ENCODE measurements at regions not wholly inside any gene's neighbourhood (a gene's known extent, or its start where the extent isn't known, plus 50 kb on each side); places are given as distances from the start of the nearest gene placed in this dataset.

DNA sequence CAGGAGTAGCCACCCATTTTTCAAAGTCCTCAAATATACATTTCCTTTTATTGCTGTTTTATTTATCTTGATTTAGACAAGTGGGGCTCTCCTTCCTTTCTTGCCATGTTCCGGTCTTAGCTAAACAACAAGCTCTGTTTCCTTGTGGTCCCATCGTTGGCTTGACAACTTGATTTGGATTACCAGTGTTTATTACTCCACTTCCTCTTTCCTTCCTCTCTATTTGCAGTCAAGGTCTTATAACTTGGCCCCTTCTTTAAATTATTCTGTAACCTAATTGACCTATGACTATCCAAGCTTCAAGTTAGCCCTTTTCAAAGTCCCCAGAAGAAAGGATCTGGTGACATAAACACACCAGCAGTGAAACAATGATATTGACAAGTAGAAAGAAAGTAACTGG lies 130.6 kb upstream of the STT3B start:
- in situ Hi-C loops (cut with HindIII; ENCODE audit: low sequenced_read_pairs) = no loop called here

DNA sequence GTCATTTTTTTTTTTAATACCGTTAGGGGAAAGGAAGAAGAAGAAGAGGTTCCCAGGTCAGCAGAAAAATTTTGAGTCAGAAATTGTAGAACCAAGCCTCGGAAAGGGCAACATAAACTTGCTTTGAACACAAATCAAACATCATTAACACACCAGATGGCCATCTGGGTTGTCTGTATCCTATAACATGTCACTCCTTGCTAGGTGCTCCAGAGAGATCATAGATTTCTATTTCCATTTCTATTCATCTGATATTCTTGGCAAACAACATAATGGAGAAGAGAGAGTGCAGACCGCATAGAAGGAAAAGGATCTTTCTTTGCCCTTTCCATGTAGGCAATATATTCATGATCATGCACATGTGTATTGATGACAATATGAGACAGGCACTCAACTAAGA lies 129.5 kb upstream of the STT3B start:
- in situ Hi-C loops (cut with HindIII; ENCODE audit: low sequenced_read_pairs) = no loop called here

DNA sequence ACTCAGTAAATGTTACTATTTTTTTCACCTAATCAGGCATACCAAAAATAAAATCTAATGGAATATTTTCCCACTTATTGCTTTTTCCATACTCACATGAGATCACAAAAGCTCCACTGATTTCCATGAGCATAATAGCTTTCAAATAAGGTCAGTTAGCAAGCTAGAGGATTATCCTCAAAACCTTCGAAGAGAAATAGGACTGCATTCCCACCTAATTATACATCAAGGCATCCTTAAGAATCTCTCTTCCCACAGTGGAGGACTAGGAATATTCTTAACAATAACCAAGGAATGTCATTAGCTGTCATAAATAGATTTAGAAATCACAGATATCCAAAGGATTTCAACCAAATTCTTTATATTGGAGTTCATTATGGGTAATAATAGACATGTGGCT lies 127.9 kb upstream of the STT3B start:
- in situ Hi-C loops (cut with HindIII; ENCODE audit: low sequenced_read_pairs) = no loop called here

DNA sequence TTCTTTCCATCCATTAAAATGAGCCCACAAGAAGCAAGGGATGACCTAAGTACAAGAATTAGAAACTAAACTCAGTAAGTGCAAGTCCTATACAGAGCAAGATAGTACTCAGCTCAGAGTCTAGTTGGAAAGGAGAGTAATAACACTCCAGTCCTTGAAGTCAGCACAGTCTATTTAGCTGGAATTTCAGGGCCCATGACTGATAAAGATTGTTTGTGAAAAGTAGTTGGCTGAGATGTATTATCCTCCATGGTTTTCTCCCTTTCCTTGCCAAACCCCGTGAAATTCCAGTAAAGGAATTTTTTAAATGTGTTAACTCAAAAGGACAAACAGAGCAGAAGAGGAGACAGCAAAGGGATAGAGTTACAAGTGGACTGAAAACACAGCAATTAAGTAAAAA lies 127.2 kb upstream of the STT3B start:
- in situ Hi-C loops (cut with HindIII; ENCODE audit: low sequenced_read_pairs) = no loop called here

DNA sequence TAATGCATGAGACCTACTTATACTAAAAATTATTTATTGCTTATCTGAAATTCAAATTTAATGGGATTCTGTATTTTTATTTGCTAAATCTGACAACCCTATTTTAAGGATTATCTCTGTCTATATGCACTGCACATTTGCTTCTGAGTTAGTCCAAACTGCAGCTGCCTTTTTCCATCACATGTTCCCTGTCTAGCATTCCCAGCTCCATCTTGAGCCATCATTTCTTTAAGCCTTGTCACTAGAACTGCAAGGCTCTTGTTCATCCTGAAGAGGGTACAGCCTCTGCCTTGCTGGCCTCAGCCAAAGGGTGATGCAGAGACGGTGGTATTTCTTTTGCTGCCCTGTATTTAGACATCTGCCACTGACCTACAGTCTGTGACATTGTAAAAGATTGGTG lies 125.8 kb upstream of the STT3B start:
- in situ Hi-C loops (cut with HindIII; ENCODE audit: low sequenced_read_pairs) = no loop called here

DNA sequence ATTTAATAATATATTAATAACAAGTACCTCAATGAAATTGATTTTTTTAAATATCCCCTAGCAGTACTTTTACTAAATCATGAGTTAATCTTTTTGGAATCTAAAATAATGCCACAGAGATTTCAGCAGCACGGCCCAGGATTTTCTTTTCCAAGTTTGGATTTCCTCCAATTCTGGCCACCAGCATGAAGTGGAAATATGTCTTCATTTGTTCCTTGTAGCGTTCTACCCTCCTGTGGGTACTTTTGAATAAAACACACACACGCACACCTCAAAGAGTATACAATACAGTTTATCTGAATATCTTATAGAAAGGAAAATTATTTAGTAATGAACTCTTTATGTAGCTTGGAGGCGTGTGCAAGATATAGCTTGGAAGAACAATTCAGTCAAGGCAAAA lies 125.1 kb upstream of the STT3B start:
- in situ Hi-C loops (cut with HindIII; ENCODE audit: low sequenced_read_pairs) = no loop called here

DNA sequence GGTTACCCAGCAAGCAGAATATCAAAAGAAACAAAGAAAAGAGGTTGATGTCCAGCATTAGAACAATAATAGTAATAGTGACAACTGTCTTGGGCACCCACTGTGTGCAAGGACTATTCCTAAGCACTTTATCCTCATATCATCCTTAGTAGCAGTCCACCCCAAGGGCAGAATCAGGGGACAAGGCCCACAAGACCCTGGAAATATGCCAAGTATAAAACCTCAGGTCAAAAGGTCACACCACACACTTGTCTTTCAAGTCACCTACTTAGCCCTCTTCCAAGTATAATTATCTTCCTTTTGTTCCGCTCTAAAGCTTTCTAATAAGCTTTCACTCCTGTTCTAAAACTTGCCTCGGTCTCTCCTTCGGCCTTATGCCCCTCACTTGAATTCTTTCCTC lies 124.0 kb upstream of the STT3B start:
- in situ Hi-C loops (cut with HindIII; ENCODE audit: low sequenced_read_pairs) = no loop called here

DNA sequence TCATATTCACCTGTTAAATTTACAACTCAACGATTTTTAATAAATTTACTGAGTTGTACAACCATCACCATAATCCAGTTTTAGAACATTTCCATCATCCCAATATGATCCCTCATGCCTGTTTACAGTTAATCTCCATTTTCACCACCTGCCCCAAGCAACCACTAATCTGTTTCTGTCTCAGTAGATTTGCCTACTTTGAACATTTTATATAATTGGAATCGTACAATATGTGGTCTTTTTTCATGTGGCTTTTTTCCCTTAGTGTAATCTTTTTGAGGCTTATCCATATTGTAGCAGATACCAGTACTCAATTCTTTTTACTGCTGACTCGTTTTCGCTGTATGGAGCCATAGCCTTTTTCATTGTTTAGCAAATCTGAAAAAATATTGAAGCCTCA lies 123.3 kb upstream of the STT3B start:
- in situ Hi-C loops (cut with HindIII; ENCODE audit: low sequenced_read_pairs) = no loop called here

DNA sequence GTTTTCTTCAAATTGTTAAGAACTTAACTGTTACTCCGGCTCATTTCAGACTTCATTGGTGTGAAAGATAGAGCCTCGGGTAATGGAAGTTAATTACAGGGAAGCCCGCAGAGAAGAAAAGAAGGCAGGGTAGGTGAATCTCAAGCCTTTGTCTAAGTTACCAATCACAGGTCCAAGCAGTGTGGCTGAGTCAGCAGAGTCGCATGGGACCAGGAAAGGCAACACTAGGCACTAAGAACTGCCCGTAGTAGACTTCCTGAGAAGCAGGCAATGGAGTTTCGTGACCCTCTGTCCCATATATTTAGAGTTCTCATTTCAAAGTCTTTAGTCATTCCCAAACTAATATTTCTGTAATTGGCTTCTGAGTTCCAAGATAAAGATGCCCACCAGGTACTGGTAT lies 122.9 kb upstream of the STT3B start:
- in situ Hi-C loops (cut with HindIII; ENCODE audit: low sequenced_read_pairs) = no loop called here

DNA sequence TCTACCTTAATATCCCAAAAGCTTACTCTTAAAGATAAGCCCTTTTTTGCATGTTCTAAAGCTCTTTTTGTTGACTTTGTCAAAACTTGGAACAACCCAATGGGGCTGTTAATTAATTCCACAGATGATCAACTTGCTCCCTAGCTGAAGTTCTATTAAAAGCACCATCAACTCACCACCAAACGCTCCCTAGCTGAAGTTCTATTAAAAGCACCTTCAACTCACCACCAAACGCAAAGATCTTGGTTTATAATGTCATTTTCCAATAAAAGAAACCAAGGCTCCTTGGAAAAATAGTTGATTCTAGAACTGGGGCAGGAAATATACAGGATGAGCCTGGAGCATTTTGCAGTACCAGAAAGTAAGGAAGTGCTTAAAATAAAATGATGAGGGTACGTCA lies 122.3 kb upstream of the STT3B start:
- in situ Hi-C loops (cut with HindIII; ENCODE audit: low sequenced_read_pairs) = no loop called here

DNA sequence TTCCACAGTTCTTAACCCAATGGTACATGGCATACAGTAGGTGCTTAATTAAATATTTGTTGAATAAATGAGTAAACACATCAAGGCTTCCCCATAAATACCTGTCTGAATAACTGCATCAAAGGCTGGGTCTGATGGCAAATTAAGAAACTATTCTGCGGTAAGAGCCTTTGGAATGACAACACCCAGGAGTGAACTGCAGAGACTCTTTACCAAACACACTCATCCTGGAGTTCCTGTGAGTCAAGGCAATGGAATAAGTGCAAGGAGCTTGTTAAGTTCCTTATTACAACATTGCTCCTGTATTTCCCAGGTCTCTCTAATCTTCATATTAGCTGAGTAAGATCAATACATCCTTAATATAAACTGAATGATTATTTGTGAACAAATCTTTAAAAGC lies 119.9 kb upstream of the STT3B start:
- in situ Hi-C loops (cut with HindIII; ENCODE audit: low sequenced_read_pairs) = no loop called here

DNA sequence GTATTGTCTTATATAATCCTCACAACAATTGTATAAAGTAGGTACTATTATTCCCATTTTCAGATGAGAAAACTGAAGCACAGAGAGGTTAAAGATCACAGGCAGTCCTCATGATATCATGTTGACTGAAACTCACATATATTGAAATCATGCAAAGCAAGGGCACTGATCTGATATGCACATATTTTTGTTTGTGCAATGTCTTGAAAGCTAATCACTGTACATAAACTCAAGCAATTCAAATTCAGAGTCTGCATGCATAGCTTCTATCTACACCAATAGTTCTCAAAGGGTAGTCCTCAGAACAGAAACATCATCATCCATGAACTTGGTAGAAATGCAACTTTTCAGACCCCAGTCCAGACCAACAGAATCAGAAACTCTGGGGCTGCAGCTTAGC lies 119.2 kb upstream of the STT3B start:
- in situ Hi-C loops (cut with HindIII; ENCODE audit: low sequenced_read_pairs) = no loop called here

DNA sequence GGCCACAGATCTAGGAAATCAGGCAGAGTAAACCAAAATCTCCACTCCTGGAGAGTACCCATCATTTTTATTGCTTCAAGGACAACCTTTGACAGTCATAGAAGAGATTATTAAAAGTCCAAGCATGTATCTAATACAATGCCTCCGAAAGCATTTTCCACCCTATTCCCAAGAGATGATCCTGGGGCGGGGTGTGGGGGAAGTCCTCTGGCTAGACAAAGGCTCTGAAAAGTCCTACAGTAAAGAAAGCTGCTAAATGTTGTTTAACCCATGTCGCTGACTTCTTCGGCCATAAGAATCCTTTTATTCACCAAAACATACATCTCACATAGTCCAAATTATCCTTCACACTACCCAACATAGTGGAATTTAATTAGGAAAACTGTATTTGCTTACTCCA lies 115.7 kb upstream of the STT3B start:
- in situ Hi-C loops (cut with HindIII; ENCODE audit: low sequenced_read_pairs) = no loop called here

DNA sequence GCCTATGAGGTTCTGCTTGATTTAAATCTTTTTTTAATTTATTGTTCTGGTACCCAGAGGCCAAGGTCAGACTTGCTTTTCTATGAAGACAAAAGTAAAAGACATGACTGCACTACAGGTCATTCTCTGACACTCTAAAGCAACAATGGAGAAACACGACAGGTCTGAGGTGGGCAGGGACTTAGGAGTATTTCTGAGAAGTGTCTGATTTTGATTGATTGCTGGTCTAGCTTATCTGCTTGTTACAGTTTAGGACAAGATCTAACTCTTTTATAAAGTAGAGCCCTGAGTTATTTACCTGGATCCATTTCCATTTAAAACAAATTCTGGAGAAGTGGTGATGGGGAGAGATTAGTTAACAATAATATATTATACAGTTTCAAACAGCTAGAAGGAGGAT lies 115.2 kb upstream of the STT3B start:
- in situ Hi-C loops (cut with HindIII; ENCODE audit: low sequenced_read_pairs) = no loop called here

DNA sequence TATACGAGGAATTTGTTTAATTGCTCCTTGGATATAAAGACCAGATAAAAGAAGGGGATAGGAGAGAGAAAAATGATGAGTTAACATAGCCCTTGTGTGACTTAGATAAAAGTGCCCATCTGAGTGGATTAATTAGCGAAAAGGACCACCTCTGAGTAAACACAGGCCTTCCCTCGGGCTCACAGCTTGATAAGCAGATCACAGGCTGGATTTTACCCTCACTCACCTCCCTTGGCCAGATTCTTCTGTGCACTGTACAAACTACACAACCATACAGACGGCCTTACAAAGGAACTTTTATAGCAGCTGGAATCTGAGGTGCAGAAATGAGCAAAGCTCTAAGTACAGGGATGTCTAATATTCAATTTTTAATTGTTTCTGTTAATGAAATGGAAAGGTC lies 112.4 kb upstream of the STT3B start:
- in situ Hi-C loops (cut with HindIII; ENCODE audit: low sequenced_read_pairs) = no loop called here

DNA sequence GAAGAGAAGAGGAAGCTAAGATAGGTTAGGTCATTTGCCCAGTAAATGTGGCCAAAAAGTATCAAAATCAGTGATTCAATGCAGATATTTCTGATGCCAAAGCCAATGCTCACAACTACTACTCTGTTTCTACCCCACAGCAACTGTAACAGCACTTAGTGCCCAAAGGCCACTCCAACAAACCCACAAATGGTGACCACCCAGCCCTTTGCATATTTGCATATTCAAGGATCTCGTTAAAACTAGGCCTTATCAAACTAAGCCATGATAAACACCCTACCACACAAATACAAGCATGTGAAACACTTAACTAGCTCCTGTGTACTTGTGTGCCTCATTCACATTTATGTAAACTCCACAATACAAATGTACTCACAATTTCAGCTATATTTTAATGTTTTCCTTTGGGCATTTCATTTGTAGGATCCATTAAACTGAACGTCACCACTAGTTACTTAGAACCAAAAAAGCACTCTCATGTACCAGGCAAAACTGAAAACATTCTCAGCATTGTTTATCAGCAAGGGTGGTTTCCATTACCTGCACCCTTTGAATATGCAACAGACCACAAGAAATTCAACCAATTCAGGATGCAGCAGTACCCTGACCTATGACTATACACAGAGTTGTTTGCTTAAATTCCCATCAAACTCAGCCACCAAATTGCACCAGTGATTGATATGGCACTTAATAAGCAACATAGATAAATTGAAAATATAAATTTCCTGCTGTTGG lies 111.2 kb upstream of the STT3B start:
- in situ Hi-C loops (cut with HindIII; ENCODE audit: low sequenced_read_pairs) = no loop called here

DNA sequence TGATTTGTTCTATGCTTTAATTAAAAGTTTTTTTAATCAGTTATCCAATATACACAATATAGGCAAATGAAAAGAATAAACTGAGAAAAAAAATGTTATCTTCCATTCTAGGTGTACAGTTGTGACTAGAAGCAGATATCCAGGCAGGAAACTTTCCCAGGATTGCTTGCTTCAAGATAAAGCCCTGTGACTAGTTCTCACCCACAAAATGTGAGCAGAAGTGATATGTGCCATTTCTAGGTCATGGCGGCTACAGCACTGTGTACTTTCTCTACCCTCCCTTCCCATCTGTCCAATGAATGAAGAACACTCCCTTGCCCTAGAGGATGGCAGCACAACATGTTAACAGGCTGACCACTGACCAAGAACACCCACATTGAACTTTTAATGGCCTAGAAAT lies 110.5 kb upstream of the STT3B start:
- in situ Hi-C loops (cut with HindIII; ENCODE audit: low sequenced_read_pairs) = no loop called here

DNA sequence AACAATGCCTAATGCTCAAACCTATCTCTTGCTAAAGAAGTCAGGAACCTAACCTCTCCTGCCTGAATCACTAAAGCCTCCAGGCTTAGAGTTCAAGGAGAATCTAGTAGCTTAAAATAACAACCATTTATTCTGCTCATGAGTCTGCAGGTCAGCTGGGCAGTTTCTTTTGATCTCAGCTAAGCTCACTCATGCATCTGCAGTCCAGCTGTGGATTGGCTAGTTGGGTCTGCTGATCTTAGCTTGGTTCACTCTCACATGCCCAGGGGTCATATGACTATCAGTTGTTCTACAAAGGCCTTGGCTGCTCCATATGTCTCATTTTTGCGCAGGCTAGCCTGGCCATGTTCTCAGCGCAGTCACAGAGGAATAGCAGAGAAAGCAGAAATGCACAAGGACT lies 109.2 kb upstream of the STT3B start:
- in situ Hi-C loops (cut with HindIII; ENCODE audit: low sequenced_read_pairs) = no loop called here

DNA sequence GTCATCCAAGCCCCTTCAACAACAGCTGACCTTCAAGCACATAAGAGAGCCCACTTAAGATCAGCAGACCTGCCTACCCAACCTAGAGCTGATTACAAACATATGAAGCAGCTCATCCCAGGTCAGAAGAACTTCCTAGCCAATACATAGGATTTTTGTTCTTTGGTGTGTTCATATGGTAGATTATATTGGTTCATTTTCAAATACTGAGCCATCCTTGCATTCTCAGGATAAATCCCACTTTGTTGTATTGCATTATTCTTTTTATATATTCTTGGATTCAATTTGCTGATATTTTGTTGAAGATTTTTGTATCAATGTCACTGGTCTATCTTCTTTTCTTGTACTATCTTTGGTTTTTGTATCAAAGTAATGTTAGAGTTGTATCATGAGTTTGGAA lies 107.3 kb upstream of the STT3B start:
- in situ Hi-C loops (cut with HindIII; ENCODE audit: low sequenced_read_pairs) = no loop called here

DNA sequence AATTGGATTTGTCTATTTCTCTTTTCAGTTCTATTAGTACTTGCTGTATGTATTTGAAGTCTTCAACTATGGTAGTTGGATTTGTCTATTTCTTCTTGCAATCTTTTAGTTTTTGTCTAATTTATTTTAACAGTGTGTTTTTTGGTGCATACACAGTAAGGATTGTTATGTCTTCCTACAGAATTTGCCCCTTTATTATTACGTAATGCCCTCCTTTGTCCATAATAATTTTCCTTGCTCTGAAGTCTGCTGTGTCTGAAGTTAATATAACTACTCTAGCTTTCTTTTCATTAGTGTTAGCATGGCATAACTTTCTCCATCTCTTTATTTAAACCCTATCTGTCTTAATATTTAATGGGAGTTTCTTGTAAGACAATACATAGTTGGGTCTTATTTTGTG lies 105.1 kb upstream of the STT3B start:
- in situ Hi-C loops (cut with HindIII; ENCODE audit: low sequenced_read_pairs) = no loop called here

DNA sequence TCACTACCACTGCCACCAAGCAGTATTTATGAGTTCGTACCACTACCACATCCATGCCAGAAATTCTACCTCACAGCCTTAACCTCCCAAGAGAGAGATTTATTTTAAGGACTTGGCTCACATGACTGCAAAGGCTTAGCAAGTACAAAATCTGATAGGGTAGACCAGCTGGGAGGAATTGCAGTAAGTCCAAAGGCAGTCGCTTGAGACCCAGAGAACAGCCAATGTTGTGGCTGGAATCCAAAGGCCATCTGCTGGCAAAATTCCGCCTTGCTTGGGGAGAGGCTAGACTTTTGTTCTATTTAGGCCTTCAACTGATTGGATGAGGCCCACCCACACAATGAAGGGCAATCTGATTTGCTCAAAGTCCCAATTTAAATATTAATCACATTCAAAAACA lies 101.4 kb upstream of the STT3B start:
- in situ Hi-C loops (cut with HindIII; ENCODE audit: low sequenced_read_pairs) = no loop called here

DNA sequence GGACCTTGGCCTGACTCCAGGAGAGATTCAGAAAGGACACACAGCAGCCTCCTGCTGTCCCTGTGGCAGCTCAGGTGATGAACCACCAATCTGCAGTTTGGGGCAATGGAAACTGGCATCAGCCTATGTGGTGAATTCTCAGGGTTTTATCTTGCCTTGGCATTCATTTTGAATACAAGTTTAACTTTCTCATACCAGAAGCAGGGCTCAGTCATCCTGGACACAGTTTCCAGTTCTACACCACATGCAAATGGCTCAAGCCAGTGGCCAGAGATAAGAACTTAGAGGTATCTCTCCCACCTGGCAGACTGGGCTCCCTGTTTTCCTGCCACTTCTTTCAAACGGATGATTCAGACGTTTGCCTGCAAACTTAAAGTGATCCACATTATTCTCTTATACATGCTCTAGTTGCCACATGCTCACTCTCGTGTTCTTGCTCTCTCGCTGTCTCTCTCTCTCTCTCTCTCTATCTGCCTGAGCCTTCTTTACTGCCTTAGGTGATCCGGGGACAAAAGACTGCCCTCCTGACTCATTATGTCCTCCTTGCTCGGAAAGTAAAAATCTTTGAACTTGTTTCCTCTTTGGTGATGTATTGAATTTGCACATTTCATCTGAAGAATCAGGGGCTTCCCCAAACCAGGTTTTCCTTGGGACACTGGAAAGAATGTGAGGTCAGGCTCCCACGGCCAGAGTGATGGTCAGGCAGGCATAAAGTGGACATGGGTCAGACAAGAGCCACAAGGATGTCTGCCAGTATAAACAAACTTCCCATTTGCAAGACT lies 99.6 kb upstream of the STT3B start:
- in situ Hi-C loops (cut with HindIII; ENCODE audit: low sequenced_read_pairs) = no loop called here

DNA sequence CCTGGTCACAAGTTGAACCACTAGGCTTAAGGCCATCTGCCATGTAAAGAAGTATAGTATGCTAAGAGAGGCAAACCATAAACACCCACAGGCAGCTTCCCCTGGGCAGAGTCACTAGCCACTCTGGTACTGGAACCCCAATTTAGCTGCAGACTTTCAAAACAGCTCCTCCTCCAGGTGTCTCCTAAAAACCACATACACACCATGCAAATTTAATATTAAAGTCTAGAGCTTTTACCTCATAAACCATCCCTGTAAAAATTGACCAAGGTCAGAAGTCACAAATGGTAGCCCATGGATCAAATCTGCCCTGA lies 99.1 kb upstream of the STT3B start:
- in situ Hi-C loops (cut with HindIII; ENCODE audit: low sequenced_read_pairs) = no loop called here

All from endothelial cell of hepatic sinusoid (primary cell).